HEK293T (cell line): ENCODE measurements at regions not wholly inside any gene's neighbourhood (a gene's known extent, or its start where the extent isn't known, plus 50 kb on each side); places are given as distances from the start of the nearest gene placed in this dataset.

Experiments used
- BHLHE40 ChIP-seq: fragments of 450-650 bp; IDR thresholded peaks from 2 replicates; pipeline ENCODE4 v1.6.1; 2016; ENCODE audit warnings: mild to moderate bottlenecking, moderate library complexity, borderline replicate concordance
- FOXA1 ChIP-seq: fragments of 450-650 bp; IDR thresholded peaks from 2 replicates; pipeline ENCODE4 v1.6.1; 2016; ENCODE audit warnings: mild to moderate bottlenecking
- FOXM1 ChIP-seq: fragments of 450-650 bp; IDR thresholded peaks from 2 replicates; pipeline ENCODE4 v1.6.1; 2017; ENCODE audit warnings: mild to moderate bottlenecking, borderline replicate concordance
- SP1 ChIP-seq: fragments of 450-650 bp; IDR thresholded peaks from 2 replicates; pipeline ENCODE4 v1.6.1; 2017
- TF ChIP-seq, protein P1 (sequence below): fragments of 450-650 bp; IDR thresholded peaks from 2 replicates; pipeline ENCODE4 v1.6.1; 2016

GRCh38 chr18:63063171-63063570 lies 256.4 kb downstream of the BCL2 start:
- TF ChIP-seq SP1 (no peak), BHLHE40 (no peak), FOXM1 (no peak), FOXA1 (no peak)
- TF ChIP-seq, protein P1, sequence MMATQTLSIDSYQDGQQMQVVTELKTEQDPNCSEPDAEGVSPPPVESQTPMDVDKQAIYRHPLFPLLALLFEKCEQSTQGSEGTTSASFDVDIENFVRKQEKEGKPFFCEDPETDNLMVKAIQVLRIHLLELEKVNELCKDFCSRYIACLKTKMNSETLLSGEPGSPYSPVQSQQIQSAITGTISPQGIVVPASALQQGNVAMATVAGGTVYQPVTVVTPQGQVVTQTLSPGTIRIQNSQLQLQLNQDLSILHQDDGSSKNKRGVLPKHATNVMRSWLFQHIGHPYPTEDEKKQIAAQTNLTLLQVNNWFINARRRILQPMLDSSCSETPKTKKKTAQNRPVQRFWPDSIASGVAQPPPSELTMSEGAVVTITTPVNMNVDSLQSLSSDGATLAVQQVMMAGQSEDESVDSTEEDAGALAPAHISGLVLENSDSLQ = no peak
